H9 (cell line): ENCODE measurements at regions not wholly inside any gene's neighbourhood (a gene's known extent, or its start where the extent isn't known, plus 50 kb on each side); places are given as distances from the start of the nearest gene placed in this dataset.

Experiments
- DNase-seq: peaks from one replicate; pipeline ENCODE4 v3.0.0-alpha.2; 2017
- H2AFZ ChIP-seq: one replicate; pipeline ENCODE4 v1.6.1; 2013; ENCODE audit warnings: mild to moderate bottlenecking, low read length, control low read depth, moderate library complexity
- H2AK5ac ChIP-seq: 2 replicates; pipeline ENCODE4 v1.6.1; 2013; ENCODE audit warnings: low read length, control low read depth, mixed read lengths; ENCODE audit not compliant: insufficient read length
- H2BK120ac ChIP-seq: one replicate; pipeline ENCODE4 v1.6.1; 2013; ENCODE audit warnings: low read depth, mild to moderate bottlenecking, low read length, control low read depth, inconsistent platforms; ENCODE audit not compliant: poor library complexity, severe bottlenecking
- H2BK12ac ChIP-seq: 2 replicates; pipeline ENCODE4 v1.6.1; 2013; ENCODE audit warnings: low read length, control low read depth, mixed read lengths, low read depth; ENCODE audit not compliant: insufficient read length
- H2BK15ac ChIP-seq: 2 replicates; pipeline ENCODE4 v1.6.1; 2013; ENCODE audit warnings: low read depth, low read length, control low read depth
- H2BK20ac ChIP-seq: one replicate; pipeline ENCODE4 v1.6.1; 2013; ENCODE audit warnings: low read depth, mild to moderate bottlenecking, low read length, control low read depth, inconsistent platforms; ENCODE audit not compliant: poor library complexity, severe bottlenecking
- H2BK5ac ChIP-seq: 2 replicates; pipeline ENCODE4 v1.6.1; 2013; ENCODE audit warnings: low read length, control low read depth, mixed read lengths; ENCODE audit not compliant: insufficient read length
- H3K14ac ChIP-seq: 2 replicates; pipeline ENCODE4 v1.6.1; 2013; ENCODE audit warnings: low read length, control low read depth; ENCODE audit not compliant: insufficient read depth
- H3K18ac ChIP-seq: 2 replicates; pipeline ENCODE4 v1.6.1; 2013; ENCODE audit warnings: low read depth, mild to moderate bottlenecking, mixed read lengths, low read length, control low read depth; ENCODE audit not compliant: insufficient read length
- H3K23ac ChIP-seq: 2 replicates; pipeline ENCODE4 v1.6.1; 2013; ENCODE audit warnings: low read length, control low read depth, mixed read lengths, low read depth; ENCODE audit not compliant: insufficient read length
- H3K23me2 ChIP-seq: 2 replicates; pipeline ENCODE4 v1.6.1; 2013; ENCODE audit warnings: low read depth, mild to moderate bottlenecking, mixed read lengths, low read length, control low read depth; ENCODE audit not compliant: insufficient read length, poor library complexity, severe bottlenecking
- H3K27ac ChIP-seq: 2 replicates; pipeline ENCODE4 v1.5.1; 2013; ENCODE audit warnings: low read length, control low read depth, mixed read lengths, low read depth; ENCODE audit not compliant: insufficient read length
- H3K27me3 ChIP-seq: 2 replicates; pipeline ENCODE4 v1.6.1; 2013; ENCODE audit warnings: low read length, control low read depth, inconsistent platforms; ENCODE audit not compliant: insufficient read depth
- H3K4ac ChIP-seq: 2 replicates; pipeline ENCODE4 v1.6.1; 2013; ENCODE audit warnings: low read depth, mild to moderate bottlenecking, control low read depth, inconsistent platforms, low read length, moderate library complexity
- H3K4me1 ChIP-seq: 2 replicates; pipeline ENCODE4 v1.6.1; 2013; ENCODE audit warnings: low read length, control low read depth, inconsistent platforms; ENCODE audit not compliant: insufficient read depth
- H3K4me2 ChIP-seq: 2 replicates; pipeline ENCODE4 v1.6.1; 2013; ENCODE audit warnings: low read length, control low read depth, mixed read lengths; ENCODE audit not compliant: insufficient read length, insufficient read depth
- H3K56ac ChIP-seq: 2 replicates; pipeline ENCODE4 v1.6.1; 2013; ENCODE audit warnings: low read depth, mild to moderate bottlenecking, mixed read lengths, low read length, control low read depth; ENCODE audit not compliant: insufficient read length
- H3K79me1 ChIP-seq: 2 replicates; pipeline ENCODE4 v1.6.1; 2013; ENCODE audit warnings: low read depth, mild to moderate bottlenecking, moderate library complexity, low read length, control low read depth, inconsistent platforms; ENCODE audit not compliant: insufficient read depth, poor library complexity, severe bottlenecking
- H3K79me2 ChIP-seq: 2 replicates; pipeline ENCODE4 v1.6.1; 2013; ENCODE audit warnings: low read length, control low read depth, inconsistent platforms; ENCODE audit not compliant: insufficient read depth
- H3K9ac ChIP-seq: 2 replicates; pipeline ENCODE4 v1.6.1; 2013; ENCODE audit warnings: low read length, control low read depth, mixed read lengths; ENCODE audit not compliant: insufficient read length; ENCODE audit errors: extremely low read depth
- H3K9me3 ChIP-seq: one replicate; pipeline ENCODE4 v1.6.1; 2013; ENCODE audit warnings: low read depth, low read length, inconsistent platforms; ENCODE audit not compliant: control insufficient read depth
- H3T11ph ChIP-seq: one replicate; pipeline ENCODE4 v1.6.1; 2013; ENCODE audit warnings: mild to moderate bottlenecking, low read length, control low read depth, inconsistent platforms
- H4K20me1 ChIP-seq: one replicate; pipeline ENCODE4 v1.6.1; 2013; ENCODE audit not compliant: control insufficient read depth, insufficient read length, insufficient read depth
- H4K5ac ChIP-seq: 2 replicates; pipeline ENCODE4 v1.6.1; 2013; ENCODE audit warnings: low read depth, mild to moderate bottlenecking, mixed read lengths, low read length, control low read depth; ENCODE audit not compliant: insufficient read length
- H4K8ac ChIP-seq: replicated peaks from 2 replicates; pipeline ENCODE4 v1.6.1; 2013; ENCODE audit warnings: low read length, control low read depth, mixed read lengths, low read depth; ENCODE audit not compliant: insufficient read length
- H4K91ac ChIP-seq: 2 replicates; pipeline ENCODE4 v1.6.1; 2013; ENCODE audit warnings: low read depth, mild to moderate bottlenecking, moderate library complexity, mixed read lengths, low read length, control low read depth; ENCODE audit not compliant: insufficient read length
- H3K27ac Mint-ChIP-seq, 3 experiments: 2 replicates in 2 of 3; 3 replicates in 1 of 3; pipeline ENCODE4 v1.8.0; 2020 to 2021; ENCODE audit warnings: mixed read lengths in 3 of 3, mild to moderate bottlenecking in 1 of 3, moderate library complexity in 1 of 3
- H3K27me3 Mint-ChIP-seq: 2 replicates; pipeline ENCODE4 v1.8.0; 2021; ENCODE audit warnings: low read depth, mild to moderate bottlenecking, moderate library complexity, mixed read lengths
- H3K36me3 Mint-ChIP-seq, 3 experiments: 2 replicates in 2 of 3; 3 replicates in 1 of 3; pipeline ENCODE4 v1.8.0; 2020 to 2021; ENCODE audit warnings: low read depth in 3 of 3, mixed read lengths in 3 of 3; ENCODE audit not compliant: insufficient read depth in 1 of 3
- H3K4me1 Mint-ChIP-seq, 2 experiments: 2 replicates each; pipeline ENCODE4 v1.8.0; 2020; ENCODE audit warnings: mixed read lengths in 2 of 2
- H3K4me3 Mint-ChIP-seq, 2 experiments: 2 replicates in 1 of 2; 3 replicates in 1 of 2; pipeline ENCODE4 v1.8.0; 2020 to 2021; ENCODE audit warnings: mild to moderate bottlenecking in 2 of 2, mixed read lengths in 2 of 2, moderate library complexity in 1 of 2
- H3K9me3 Mint-ChIP-seq, 2 experiments: 2 replicates in 1 of 2; 3 replicates in 1 of 2; pipeline ENCODE4 v1.8.0; 2020; ENCODE audit warnings: mild to moderate bottlenecking in 2 of 2, mixed read lengths in 2 of 2, moderate library complexity in 1 of 2
- WGBS: extraction: QIAGEN DNeasy Blood & Tissue Kit; methylation state at CpG from one replicate; pipeline ENCODE4 v1.1.7; 2013; ENCODE audit warnings: missing lambda C conversion rate, low lambda C conversion rate, mixed read lengths; ENCODE audit not compliant: insufficient read length; ENCODE audit errors: extremely low coverage; 5-methylcytosine and 5-hydroxymethylcytosine counted together
- TF ChIP-seq, protein P1 (sequence below): fragments of 200-600 bp; sonication (generic); conservative IDR thresholded peaks from 3 replicates; pipeline ENCODE4 v1.8.0; 2021; ENCODE audit warnings: antibody characterized with exemption, mild to moderate bottlenecking

DNA sequence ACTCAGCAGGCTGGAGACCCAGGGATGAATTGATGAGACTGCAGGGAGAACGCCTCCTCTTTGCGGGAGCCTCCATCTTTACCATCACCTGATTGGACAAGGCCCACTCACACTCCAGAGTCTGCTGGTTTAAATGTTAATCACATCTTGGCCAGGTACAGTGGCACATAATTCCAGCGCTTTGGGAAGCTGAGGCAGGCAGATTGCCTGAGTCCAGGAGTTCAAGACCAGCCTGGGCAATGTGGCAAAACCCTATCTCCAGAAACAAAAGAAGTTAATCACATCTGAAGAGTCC is 121.8 kb upstream of the C1orf174 start:
- H3K9me3 Mint-ChIP-seq = no peaks in the 10 kb centered on the region; a peak in 2 of 5 replicates
- H3K4ac ChIP-seq = no peak overlapping the region
- H3K27ac Mint-ChIP-seq = no peak overlapping the region; a peak in 1 of 7 replicates
- no CpG with 5 or more reads among the region's 3 CpGs for WGBS
- H3K56ac ChIP-seq = no peak overlapping the region
- DNase-seq = no peak
- H2BK5ac ChIP-seq = no peak overlapping the region
- no peaks in the 10 kb centered on the region for H3K79me2 ChIP-seq
- no peaks in the 10 kb centered on the region for H3K36me3 Mint-ChIP-seq
- H2BK20ac ChIP-seq = no peak overlapping the region
- TF ChIP-seq, protein P1, sequence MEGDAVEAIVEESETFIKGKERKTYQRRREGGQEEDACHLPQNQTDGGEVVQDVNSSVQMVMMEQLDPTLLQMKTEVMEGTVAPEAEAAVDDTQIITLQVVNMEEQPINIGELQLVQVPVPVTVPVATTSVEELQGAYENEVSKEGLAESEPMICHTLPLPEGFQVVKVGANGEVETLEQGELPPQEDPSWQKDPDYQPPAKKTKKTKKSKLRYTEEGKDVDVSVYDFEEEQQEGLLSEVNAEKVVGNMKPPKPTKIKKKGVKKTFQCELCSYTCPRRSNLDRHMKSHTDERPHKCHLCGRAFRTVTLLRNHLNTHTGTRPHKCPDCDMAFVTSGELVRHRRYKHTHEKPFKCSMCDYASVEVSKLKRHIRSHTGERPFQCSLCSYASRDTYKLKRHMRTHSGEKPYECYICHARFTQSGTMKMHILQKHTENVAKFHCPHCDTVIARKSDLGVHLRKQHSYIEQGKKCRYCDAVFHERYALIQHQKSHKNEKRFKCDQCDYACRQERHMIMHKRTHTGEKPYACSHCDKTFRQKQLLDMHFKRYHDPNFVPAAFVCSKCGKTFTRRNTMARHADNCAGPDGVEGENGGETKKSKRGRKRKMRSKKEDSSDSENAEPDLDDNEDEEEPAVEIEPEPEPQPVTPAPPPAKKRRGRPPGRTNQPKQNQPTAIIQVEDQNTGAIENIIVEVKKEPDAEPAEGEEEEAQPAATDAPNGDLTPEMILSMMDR = no peak
- no peak overlapping the region for H3K14ac ChIP-seq
- H3K4me1 ChIP-seq = no peaks in the 10 kb centered on the region
- H3K9me3 ChIP-seq = no peaks in the 10 kb centered on the region
- no peaks in the 10 kb centered on the region for H3K27me3 ChIP-seq
- H2AFZ ChIP-seq = no peak overlapping the region
- no peak overlapping the region for H4K5ac ChIP-seq
- no peak overlapping the region for H3K27ac ChIP-seq
- no peak overlapping the region for H4K91ac ChIP-seq
- H3K4me1 Mint-ChIP-seq = peaks cover 0 to 10% of the 10 kb centered on the region in 2 experiments
- no peak overlapping the region for H3K18ac ChIP-seq
- H3K27me3 Mint-ChIP-seq = peaks cover 10% of the 10 kb centered on the region
- no peaks in the 10 kb centered on the region for H4K20me1 ChIP-seq
- no peak overlapping the region for H2BK120ac ChIP-seq
- H3K79me1 ChIP-seq = no peaks in the 10 kb centered on the region
- no peak overlapping the region for H3T11ph ChIP-seq
- no peak overlapping the region for H2BK12ac ChIP-seq
- H2AK5ac ChIP-seq = no peak overlapping the region
- no peak overlapping the region for H2BK15ac ChIP-seq
- no peak overlapping the region for H3K23ac ChIP-seq
- no peak overlapping the region for H4K8ac ChIP-seq
- H3K4me2 ChIP-seq = no peak overlapping the region
- no peak overlapping the region for H3K4me3 Mint-ChIP-seq
- H3K23me2 ChIP-seq = no peaks in the 10 kb centered on the region
- no peak overlapping the region for H3K9ac ChIP-seq
